Skeletal muscle cell (primary cell): ENCODE measurements at regions not wholly inside any gene's neighbourhood (a gene's known extent, or its start where the extent isn't known, plus 50 kb on each side); places are given as distances from the start of the nearest gene placed in this dataset.
"Not testable (repeated sequence)": the region's sequence is repeated elsewhere in the genome, so short reads cannot be mapped to it uniquely, and the experiment has no call there.

ENCODE experiments used
- DNase-seq: peaks from one replicate; pipeline ENCODE4 v3.0.0-alpha.2; 2010; ENCODE audit warnings: low read depth
- H3K4me3 ChIP-seq: 2 replicates; pipeline ENCODE4 v1.5.1; 2011; ENCODE audit warnings: low read depth, mild to moderate bottlenecking, control low read depth, low read length, moderate library complexity

- no peak for DNase-seq
- H3K4me3 ChIP-seq = no peak overlapping the region
Measured at GRCh38 chr6:146919017-146919416, 285.2 kb upstream of the STXBP5 start.

- no peak overlapping the region for H3K4me3 ChIP-seq
- DNase-seq = no peak
Measured at GRCh38 chr6:146923205-146923833, 280.9 kb upstream of the STXBP5 start.

- DNase-seq = no peak
- no peak overlapping the region for H3K4me3 ChIP-seq
Measured at GRCh38 chr6:146925846-146926245, 278.4 kb upstream of the STXBP5 start.

- H3K4me3 ChIP-seq = no peak overlapping the region
- DNase-seq = no peak
Measured at GRCh38 chr6:146928503-146928902, 275.7 kb upstream of the STXBP5 start.

GRCh38 chr6:146931214-146931613, 273.0 kb upstream of the STXBP5 start:
- no peak overlapping the region for H3K4me3 ChIP-seq
- DNase-seq = no peak

- no peak overlapping the region for H3K4me3 ChIP-seq
- DNase-seq = no peak
Measured at GRCh38 chr6:146937316-146937715, 266.9 kb upstream of the STXBP5 start.

GRCh38 chr6:146938266-146938665, 266.0 kb upstream of the STXBP5 start:
- no peak overlapping the region for H3K4me3 ChIP-seq
- no peak for DNase-seq

GRCh38 chr6:146939456-146939855, 264.8 kb upstream of the STXBP5 start:
- DNase-seq, H3K4me3 ChIP-seq: not testable (repeated sequence)

GRCh38 chr6:146943664-146944063, 260.6 kb upstream of the STXBP5 start:
- DNase-seq = no peak
- no peak overlapping the region for H3K4me3 ChIP-seq

- no peak for DNase-seq
- H3K4me3 ChIP-seq = no peak overlapping the region
Measured at GRCh38 chr6:146944077-146944476, 260.1 kb upstream of the STXBP5 start.

GRCh38 chr6:146944809-146945208, 259.4 kb upstream of the STXBP5 start:
- H3K4me3 ChIP-seq = no peak overlapping the region
- no peak for DNase-seq

- no peak for DNase-seq
- H3K4me3 ChIP-seq = no peak overlapping the region
Measured at GRCh38 chr6:146946559-146946958, 257.7 kb upstream of the STXBP5 start.

- no peak overlapping the region for H3K4me3 ChIP-seq
- no peak for DNase-seq
Measured at GRCh38 chr6:146948790-146949342, 255.4 kb upstream of the STXBP5 start.

- DNase-seq = no peak
- no peak overlapping the region for H3K4me3 ChIP-seq
Measured at GRCh38 chr6:146949425-146949824, 254.8 kb upstream of the STXBP5 start.

- no peak for DNase-seq
- H3K4me3 ChIP-seq = no peak overlapping the region
Measured at GRCh38 chr6:146950351-146950835, 253.8 kb upstream of the STXBP5 start.

GRCh38 chr6:146955570-146955969, 248.6 kb upstream of the STXBP5 start:
- H3K4me3 ChIP-seq = no peak overlapping the region
- DNase-seq = no peak

GRCh38 chr6:146957181-146958093, 246.8 kb upstream of the STXBP5 start:
- H3K4me3 ChIP-seq = no peak overlapping the region
- DNase-seq = no peak

- H3K4me3 ChIP-seq = no peak overlapping the region
- no peak for DNase-seq
Measured at GRCh38 chr6:146961831-146962230, 242.4 kb upstream of the STXBP5 start.

GRCh38 chr6:146962329-146962728, 241.9 kb upstream of the STXBP5 start:
- H3K4me3 ChIP-seq = no peak overlapping the region
- no peak for DNase-seq

- DNase-seq = no peak
- no peak overlapping the region for H3K4me3 ChIP-seq
Measured at GRCh38 chr6:146965110-146965689, 239.0 kb upstream of the STXBP5 start.
